ENCODE measurements at regions not wholly inside any gene's neighbourhood (a gene's known extent, or its start where the extent isn't known, plus 50 kb on each side); places are given as distances from the start of the nearest gene placed in this dataset.
"Not testable (repeated sequence)": the region's sequence is repeated elsewhere in the genome, so short reads cannot be mapped to it uniquely, and the experiment has no call there.

GRCh38 chr6:160804639-160805038 lies 102.6 kb downstream of the PLG start:
- no peak for DNase-seq

- DNase-seq: no peak
Observed at GRCh38 chr6:160808263-160808662, 106.2 kb downstream of the PLG start.

- DNase-seq: no peak
Observed at GRCh38 chr6:160810238-160810637, 108.2 kb downstream of the PLG start.

GRCh38 chr6:160812097-160812496 lies 110.1 kb downstream of the PLG start:
- no peak for DNase-seq

GRCh38 chr6:160818934-160819333 lies 116.9 kb downstream of the PLG start:
- DNase-seq: no peak

GRCh38 chr6:160820661-160821060 lies 118.6 kb downstream of the PLG start:
- DNase-seq: not testable (repeated sequence)

- no peak for DNase-seq
Observed at GRCh38 chr6:160831739-160832138, 129.7 kb downstream of the PLG start.

GRCh38 chr6:160832422-160832821 lies 130.4 kb downstream of the PLG start:
- DNase-seq: no peak

GRCh38 chr6:160837146-160837545 lies 135.1 kb downstream of the PLG start:
- no peak for DNase-seq

GRCh38 chr6:160851031-160851430 lies 140.5 kb upstream of the MAP3K4 start:
- no peak for DNase-seq

- no peak for DNase-seq
Observed at GRCh38 chr6:160853946-160854345, 137.6 kb upstream of the MAP3K4 start.

- no peak for DNase-seq
Observed at GRCh38 chr6:160858886-160859285, 132.7 kb upstream of the MAP3K4 start.

- DNase-seq: no peak
Observed at GRCh38 chr6:160859822-160860221, 131.7 kb upstream of the MAP3K4 start.

- no peak for DNase-seq
Observed at GRCh38 chr6:160861824-160862223, 129.7 kb upstream of the MAP3K4 start.

GRCh38 chr6:160863782-160864181 lies 127.8 kb upstream of the MAP3K4 start:
- DNase-seq: no peak

GRCh38 chr6:160871320-160871719 lies 120.2 kb upstream of the MAP3K4 start:
- DNase-seq: no peak

GRCh38 chr6:160881148-160881808 lies 110.3 kb upstream of the MAP3K4 start:
- DNase-seq: no peak

GRCh38 chr6:160882006-160882405 lies 109.6 kb upstream of the MAP3K4 start:
- DNase-seq: no peak

- DNase-seq: no peak
Observed at GRCh38 chr6:160882791-160883279, 108.7 kb upstream of the MAP3K4 start.

- no peak for DNase-seq
Observed at GRCh38 chr6:160883560-160883959, 108.0 kb upstream of the MAP3K4 start.

- no peak for DNase-seq
Observed at GRCh38 chr6:160883999-160884398, 107.6 kb upstream of the MAP3K4 start.

- DNase-seq: not testable (repeated sequence)
Observed at GRCh38 chr6:160889148-160889547, 102.4 kb upstream of the MAP3K4 start.

GRCh38 chr6:160891690-160892089 lies 99.9 kb upstream of the MAP3K4 start:
- DNase-seq: no peak

- DNase-seq: no peak
Observed at GRCh38 chr6:160895562-160895961, 96.0 kb upstream of the MAP3K4 start.
